Esophagus muscularis mucosa (tissue), 4 donors: ENCODE measurements at regions not wholly inside any gene's neighbourhood (a gene's known extent, or its start where the extent isn't known, plus 50 kb on each side); places are given as distances from the start of the nearest gene placed in this dataset.

ENCODE experiments used
- CTCF ChIP-seq, 3 experiments: fragments of 200-600 bp in 2 of 3; fragments of 450-650 bp in 1 of 3; sonication (generic) in 2 of 3; IDR thresholded peaks; one replicate each; pipeline ENCODE4 v1.5.1; 2017 to 2019; ENCODE audit warnings: antibody characterized with exemption in 3 of 3, mild to moderate bottlenecking in 2 of 3, moderate library complexity in 1 of 3
- EP300 ChIP-seq: sonication (generic); formaldehyde crosslinking; IDR thresholded peaks from one replicate; pipeline ENCODE4 v1.6.1; 2017; ENCODE audit warnings: antibody characterized with exemption
- POLR2A ChIP-seq: fragments of 450-650 bp; IDR thresholded peaks from one replicate; pipeline ENCODE4 v1.6.1; 2017; ENCODE audit warnings: antibody characterized with exemption, moderate library complexity, mild to moderate bottlenecking, low read depth
- POLR2AphosphoS5 ChIP-seq, 2 donors: sonication (generic); formaldehyde crosslinking; IDR thresholded peaks; one replicate each; pipeline ENCODE4 v1.6.1; 2017; ENCODE audit warnings: antibody characterized with exemption in 2 of 2

- no peak for TF ChIP-seq CTCF (IDR thresholded peaks at IDR 0.05)
- TF ChIP-seq POLR2A, result no peak
- no peak for TF ChIP-seq POLR2AphosphoS5 (IDR thresholded peaks at IDR 0.05)
- TF ChIP-seq EP300, result no peak
Measured at GRCh38 chr1:221239181-221239580, 359.9 kb downstream of the HLX start.
